GM13977 (cell line): ENCODE measurements at regions not wholly inside any gene's neighbourhood (a gene's known extent, or its start where the extent isn't known, plus 50 kb on each side); places are given as distances from the start of the nearest gene placed in this dataset.

Source experiments
- DNase-seq: peaks from one replicate; pipeline ENCODE4 v3.0.0; 2012; ENCODE audit warnings: low spot score
- CTCF ChIP-seq: IDR thresholded peaks from 2 replicates; pipeline ENCODE4 v1.5.1; 2012; ENCODE audit warnings: mild to moderate bottlenecking, control low read depth; ENCODE audit not compliant: insufficient read depth; ENCODE audit errors: extremely low read depth, missing control alignments
- in situ Hi-C: fragments of 300-500 bp; cut with MboI; formaldehyde crosslinking; loops from one replicate; pipeline ENCODE4 v1.12.0; 2022; ENCODE audit warnings: low sequenced_read_pairs, low pct_unique_long_range_greater_than_20kb, mixed read lengths, inconsistent platforms; ENCODE audit not compliant: unreplicated experiment

- in situ Hi-C loops = no loop called here
- DNase-seq = no peak
- TF ChIP-seq CTCF = no peak
These were observed 62.3 kb upstream of the PAGE3 start for GRCh38 chrX:55326985-55327384.

- no peak for TF ChIP-seq CTCF
- in situ Hi-C loops = no loop called here
- no peak for DNase-seq
These were observed 70.6 kb upstream of the PAGE3 start for GRCh38 chrX:55335296-55335695.

GRCh38 chrX:55336176-55336575 lies 71.5 kb upstream of the PAGE3 start:
- in situ Hi-C loops = no loop called here
- TF ChIP-seq CTCF = no peak
- DNase-seq = no peak

GRCh38 chrX:55340896-55341433 lies 76.2 kb upstream of the PAGE3 start:
- no peak for DNase-seq
- in situ Hi-C loops = no loop called here
- TF ChIP-seq CTCF = no peak

- in situ Hi-C loops = no loop called here
- TF ChIP-seq CTCF = peak; percentile 64
- peak; percentile 57 for DNase-seq
These were observed 78.1 kb upstream of the PAGE3 start for GRCh38 chrX:55342533-55343501.

- no peak for TF ChIP-seq CTCF
- no peak for DNase-seq
- in situ Hi-C loops = no loop called here
These were observed 91.9 kb upstream of the PAGE3 start for GRCh38 chrX:55356609-55357008.
